HG02885 (cell line): ENCODE measurements at regions not wholly inside any gene's neighbourhood (a gene's known extent, or its start where the extent isn't known, plus 50 kb on each side); places are given as distances from the start of the nearest gene placed in this dataset.
A peak's percentile ranks its signal among the peaks of the same experiment; 100 is the strongest.
"Not testable (repeated sequence)": the region's sequence is repeated elsewhere in the genome, so short reads cannot be mapped to it uniquely, and the experiment has no call there.

Experiments
- ATAC-seq: cut with Tn5 transposase; IDR thresholded peaks from one replicate; pipeline ENCODE4 v1.9.1; 2021; ENCODE audit warnings: mild to moderate bottlenecking; ENCODE audit not compliant: unreplicated experiment, poor library complexity

GRCh38 chr4:124055896-124056295 lies 656.6 kb downstream of the ANKRD50 start:
- ATAC-seq = no peak

- peak; percentile 67 for ATAC-seq
Measured at GRCh38 chr4:124060261-124060918, 652.1 kb downstream of the ANKRD50 start.

GRCh38 chr4:124061413-124061812 lies 651.1 kb downstream of the ANKRD50 start:
- ATAC-seq = no peak

- no peak for ATAC-seq
Measured at GRCh38 chr4:124065422-124065821, 647.1 kb downstream of the ANKRD50 start.

- ATAC-seq = no peak
Measured at GRCh38 chr4:124065936-124066335, 646.6 kb downstream of the ANKRD50 start.

GRCh38 chr4:124066595-124066994 lies 645.9 kb downstream of the ANKRD50 start:
- no peak for ATAC-seq

- no peak for ATAC-seq
Measured at GRCh38 chr4:124067046-124067445, 645.5 kb downstream of the ANKRD50 start.

- no peak for ATAC-seq
Measured at GRCh38 chr4:124070688-124071484, 641.6 kb downstream of the ANKRD50 start.

- ATAC-seq = not testable (repeated sequence)
Measured at GRCh38 chr4:124075276-124075675, 637.3 kb downstream of the ANKRD50 start.

GRCh38 chr4:124079174-124079780 lies 633.3 kb downstream of the ANKRD50 start:
- no peak for ATAC-seq

- no peak for ATAC-seq
Measured at GRCh38 chr4:124083711-124084110, 628.8 kb downstream of the ANKRD50 start.

GRCh38 chr4:124085561-124086180 lies 626.9 kb downstream of the ANKRD50 start:
- ATAC-seq = no peak

- ATAC-seq = no peak
Measured at GRCh38 chr4:124090021-124090420, 622.5 kb downstream of the ANKRD50 start.

GRCh38 chr4:124092101-124092500 lies 620.4 kb downstream of the ANKRD50 start:
- ATAC-seq = no peak

GRCh38 chr4:124092541-124092984 lies 620.0 kb downstream of the ANKRD50 start:
- ATAC-seq = no peak

- no peak for ATAC-seq
Measured at GRCh38 chr4:124095621-124096020, 616.9 kb downstream of the ANKRD50 start.

- ATAC-seq = no peak
Measured at GRCh38 chr4:124096290-124096689, 616.2 kb downstream of the ANKRD50 start.

- no peak for ATAC-seq
Measured at GRCh38 chr4:124097447-124097846, 615.1 kb downstream of the ANKRD50 start.

GRCh38 chr4:124104101-124104500 lies 608.4 kb downstream of the ANKRD50 start:
- ATAC-seq = no peak

GRCh38 chr4:124104628-124105027 lies 607.9 kb downstream of the ANKRD50 start:
- no peak for ATAC-seq

- ATAC-seq = no peak
Measured at GRCh38 chr4:124105212-124105611, 607.3 kb downstream of the ANKRD50 start.
